NT2/D1 (cell line): ENCODE measurements at regions not wholly inside any gene's neighbourhood (a gene's known extent, or its start where the extent isn't known, plus 50 kb on each side); places are given as distances from the start of the nearest gene placed in this dataset.

Source experiments
- DNase-seq: peaks from one replicate; pipeline ENCODE4 v3.0.0-alpha.2; 2011; ENCODE audit warnings: low read depth, low spot score
- H3K27me3 ChIP-seq: 2 replicates; pipeline ENCODE4 v1.6.0; 2011; ENCODE audit warnings: mild to moderate bottlenecking; ENCODE audit not compliant: insufficient read length, insufficient read depth
- H3K36me3 ChIP-seq: 2 replicates; pipeline ENCODE4 v1.6.1; 2011; ENCODE audit warnings: mild to moderate bottlenecking, low read length, mixed read lengths; ENCODE audit not compliant: insufficient read depth, insufficient read length
- H3K4me1 ChIP-seq: 2 replicates; pipeline ENCODE4 v1.5.1; 2011; ENCODE audit not compliant: insufficient read depth, insufficient read length
- H3K4me3 ChIP-seq: 2 replicates; pipeline ENCODE4 v1.5.1; 2011; ENCODE audit warnings: low read depth; ENCODE audit not compliant: insufficient read length
- H3K9ac ChIP-seq: 2 replicates; pipeline ENCODE4 v1.6.0; 2011; ENCODE audit warnings: low read depth; ENCODE audit not compliant: insufficient read length
- H3K9me3 ChIP-seq: 2 replicates; pipeline ENCODE4 v1.5.1; 2011; ENCODE audit warnings: mild to moderate bottlenecking, low read length; ENCODE audit not compliant: insufficient read depth
- SUZ12 ChIP-seq: IDR thresholded peaks from 2 replicates; pipeline ENCODE4 v1.6.1; 2011; ENCODE audit not compliant: insufficient read length, insufficient read depth; ENCODE audit errors: extremely low read depth
- YY1 ChIP-seq: IDR thresholded peaks from 2 replicates; pipeline ENCODE4 v1.6.1; 2011; ENCODE audit not compliant: insufficient read length, insufficient read depth
- ZNF274 ChIP-seq: IDR thresholded peaks from 2 replicates; pipeline ENCODE4 v1.6.1; 2011; ENCODE audit warnings: mild to moderate bottlenecking, low read depth, low read length

DNA sequence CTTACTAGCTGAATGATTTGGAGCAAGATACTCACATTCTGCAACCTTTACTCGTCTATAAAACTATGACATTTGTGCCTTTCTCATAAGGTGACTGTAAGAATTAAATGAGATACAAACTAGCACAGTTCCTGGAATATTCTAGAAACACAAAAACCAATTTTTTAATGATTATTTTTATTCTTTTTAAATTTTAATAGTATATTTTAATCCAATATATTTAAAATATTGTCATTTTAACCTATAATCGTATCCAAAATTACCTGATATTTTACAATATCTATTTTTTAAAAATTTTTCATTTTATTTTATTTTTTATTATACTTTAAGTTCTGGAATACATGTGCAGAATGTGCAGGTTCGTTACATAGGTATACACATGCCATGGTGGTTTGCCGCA, 238.1 kb downstream of the OLFM4 start:
- H3K4me3 ChIP-seq: no peak overlapping the region
- no peaks in the 10 kb centered on the region for H3K4me1 ChIP-seq
- H3K9me3 ChIP-seq: no peaks in the 10 kb centered on the region
- no peak overlapping the region for H3K9ac ChIP-seq
- no peak for DNase-seq
- TF ChIP-seq ZNF274 (no peak), SUZ12 (no peak), YY1 (no peak)
- H3K36me3 ChIP-seq: no peaks in the 10 kb centered on the region
- H3K27me3 ChIP-seq: no peaks in the 10 kb centered on the region

DNA sequence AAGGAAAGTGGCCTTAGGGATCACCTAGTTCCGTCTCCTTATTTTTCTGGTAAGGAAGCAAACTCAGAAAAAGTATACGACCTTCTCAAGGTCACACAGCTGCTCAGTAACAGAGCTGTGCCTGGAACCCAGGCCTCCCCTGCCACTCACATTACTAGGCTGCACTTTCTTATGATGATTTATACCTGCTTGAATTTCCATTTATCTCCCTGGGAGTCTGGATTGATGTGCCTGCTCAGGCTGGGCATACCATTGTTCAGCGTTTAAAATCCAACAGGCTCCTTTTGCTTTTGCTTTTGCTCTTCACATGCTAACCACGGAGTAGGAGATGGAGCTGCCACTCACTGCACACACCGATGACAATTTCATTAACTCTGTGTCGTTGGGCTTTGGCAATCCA, 241.0 kb downstream of the OLFM4 start:
- TF ChIP-seq ZNF274: no peak
- TF ChIP-seq SUZ12: no peak
- no peak for TF ChIP-seq YY1
- no peaks in the 10 kb centered on the region for H3K4me1 ChIP-seq
- no peaks in the 10 kb centered on the region for H3K9me3 ChIP-seq
- H3K4me3 ChIP-seq: no peak overlapping the region
- H3K9ac ChIP-seq: no peak overlapping the region
- H3K36me3 ChIP-seq: no peaks in the 10 kb centered on the region
- H3K27me3 ChIP-seq: no peaks in the 10 kb centered on the region
- no peak for DNase-seq

DNA sequence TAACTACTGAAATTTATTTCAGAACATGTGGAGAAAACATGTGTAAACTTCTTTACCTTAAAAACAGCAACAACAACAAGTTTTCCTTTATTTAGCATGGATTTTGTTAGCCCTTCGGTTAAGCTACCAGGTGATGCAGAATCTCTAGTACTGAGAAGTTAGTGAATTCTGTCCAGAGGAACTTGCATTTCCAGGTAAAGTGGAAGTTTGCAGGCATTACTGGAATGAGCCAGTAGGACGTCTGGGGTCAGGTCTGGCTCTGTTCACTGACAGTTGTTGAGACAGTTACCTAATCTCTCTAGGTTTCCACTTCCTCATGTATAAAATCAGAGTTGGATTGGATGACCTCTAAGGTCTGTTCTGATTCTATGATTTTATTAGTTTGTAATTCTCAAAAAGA, 244.3 kb downstream of the OLFM4 start:
- no peaks in the 10 kb centered on the region for H3K27me3 ChIP-seq
- no peak for DNase-seq
- no peaks in the 10 kb centered on the region for H3K4me1 ChIP-seq
- no peaks in the 10 kb centered on the region for H3K36me3 ChIP-seq
- no peak overlapping the region for H3K4me3 ChIP-seq
- H3K9ac ChIP-seq: no peak overlapping the region
- H3K9me3 ChIP-seq: no peaks in the 10 kb centered on the region
- TF ChIP-seq SUZ12 (no peak), ZNF274 (no peak), YY1 (no peak)

DNA sequence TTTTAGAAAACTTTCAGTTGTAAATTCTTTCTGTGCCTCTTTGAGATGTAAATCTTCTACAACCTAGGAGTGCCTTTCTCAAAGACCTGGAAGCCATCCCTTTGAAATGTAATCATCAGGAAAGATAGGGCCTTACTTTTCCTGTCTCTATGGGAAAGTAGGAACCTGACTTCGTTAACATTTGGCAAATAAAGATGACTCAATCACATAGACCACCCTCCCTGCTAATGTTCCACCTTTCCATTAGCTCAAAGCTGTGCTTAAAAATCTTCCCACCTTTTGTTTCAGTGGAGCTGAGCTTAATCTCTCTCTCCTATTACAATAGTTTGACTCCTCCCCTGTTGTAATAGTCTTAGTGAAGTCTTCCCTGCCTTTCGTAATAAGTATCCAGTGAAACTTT, 247.7 kb downstream of the OLFM4 start:
- no peaks in the 10 kb centered on the region for H3K27me3 ChIP-seq
- no peak overlapping the region for H3K4me3 ChIP-seq
- TF ChIP-seq SUZ12: no peak
- TF ChIP-seq ZNF274: no peak
- TF ChIP-seq YY1: no peak
- H3K4me1 ChIP-seq: no peaks in the 10 kb centered on the region
- peak; percentile 66 for DNase-seq
- H3K36me3 ChIP-seq: no peaks in the 10 kb centered on the region
- no peaks in the 10 kb centered on the region; the same call in 1 of the 2 replicates for H3K9me3 ChIP-seq
- no peak overlapping the region for H3K9ac ChIP-seq

DNA sequence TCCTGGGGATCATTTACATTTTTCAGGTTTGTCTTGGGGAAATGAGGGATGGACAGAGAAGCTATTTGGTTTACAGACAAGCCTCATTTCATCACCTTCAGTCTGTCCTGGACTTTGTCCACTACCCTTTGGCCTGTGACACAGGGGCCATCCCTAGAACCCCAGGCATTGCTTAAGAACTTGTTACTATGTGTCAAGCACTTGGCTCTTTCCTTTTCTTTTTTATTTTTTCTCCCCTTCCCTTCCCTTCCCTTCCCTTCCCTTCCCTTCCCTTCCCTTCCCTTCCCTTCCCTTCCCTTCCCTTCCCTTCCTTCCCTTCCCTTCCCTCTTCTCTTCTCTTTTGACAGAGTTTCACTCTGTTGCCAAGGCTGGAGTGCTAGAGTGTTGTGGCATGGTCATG, 253.1 kb downstream of the OLFM4 start:
- no peaks in the 10 kb centered on the region for H3K27me3 ChIP-seq
- no peak for DNase-seq

DNA sequence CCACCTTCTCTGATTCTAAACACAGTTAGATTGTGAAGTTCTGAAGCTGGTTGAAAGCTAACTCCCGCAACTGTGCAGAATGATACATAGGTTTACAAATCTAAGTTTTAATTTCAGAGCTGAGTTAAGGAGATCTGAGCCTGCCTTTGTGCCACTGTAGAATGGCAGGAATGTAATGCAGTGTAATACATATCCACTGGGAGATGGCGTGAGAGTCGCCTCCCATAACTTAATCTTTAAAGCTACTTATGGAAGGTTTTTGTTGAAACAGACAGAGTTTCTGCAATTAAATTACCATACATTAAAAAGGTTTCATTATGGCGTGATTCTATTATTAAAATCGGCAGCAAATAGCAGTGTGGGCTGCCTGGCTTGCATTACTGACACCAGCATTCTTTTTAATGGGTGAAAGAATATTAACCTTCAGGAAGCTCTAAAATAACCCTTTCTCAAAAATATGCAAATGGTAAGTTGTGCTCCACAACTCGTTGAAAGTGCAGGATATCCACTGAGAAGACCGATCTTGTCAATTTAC, 257.4 kb downstream of the OLFM4 start:
- TF ChIP-seq YY1 (no peak), SUZ12 (no peak), ZNF274 (no peak)

More for the DNA sequence above, 253.1 kb downstream of the OLFM4 start:
- Histone ChIP-seq H3K9me3 (no peaks in the 10 kb centered on the region; the same call in 1 of the 2 replicates), H3K4me1 (no peaks in the 10 kb centered on the region), H3K4me3 (no peak overlapping the region), H3K36me3 (no peaks in the 10 kb centered on the region), H3K9ac (no peak overlapping the region)
- no peak for TF ChIP-seq ZNF274
- TF ChIP-seq YY1: no peak
- TF ChIP-seq SUZ12: no peak

DNA sequence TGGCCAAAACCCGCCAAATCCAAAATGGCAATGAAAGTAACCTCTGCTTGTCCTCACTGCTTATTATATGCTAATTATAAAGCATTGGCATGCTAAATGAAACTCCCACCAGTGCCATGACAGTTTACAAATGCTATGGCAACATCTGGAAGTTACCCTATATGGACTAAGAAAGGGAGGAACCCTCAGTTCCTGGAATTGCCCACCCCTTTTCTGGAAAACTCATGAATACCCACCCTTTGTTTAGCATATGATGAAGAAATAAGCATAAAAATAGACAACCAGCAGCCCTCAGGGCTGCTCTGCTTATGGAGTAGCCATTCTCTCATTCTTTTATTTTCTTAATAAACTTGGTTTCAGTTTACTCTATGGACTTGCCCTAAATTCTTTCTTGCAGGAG, 269.8 kb downstream of the OLFM4 start:
- Histone ChIP-seq H3K4me1 (no peaks in the 10 kb centered on the region), H3K4me3 (no peak overlapping the region), H3K36me3 (no peaks in the 10 kb centered on the region), H3K9me3 (no peaks in the 10 kb centered on the region), H3K27me3 (no peaks in the 10 kb centered on the region), H3K9ac (no peak overlapping the region)
- TF ChIP-seq YY1 (no peak), SUZ12 (no peak), ZNF274 (no peak)
- DNase-seq: no peak

More for the DNA sequence above, 257.4 kb downstream of the OLFM4 start:
- H3K4me1 ChIP-seq: no peaks in the 10 kb centered on the region
- no peak overlapping the region for H3K4me3 ChIP-seq
- H3K9ac ChIP-seq: no peak overlapping the region
- DNase-seq: no peak
- H3K27me3 ChIP-seq: no peaks in the 10 kb centered on the region
- H3K36me3 ChIP-seq: no peaks in the 10 kb centered on the region
- no peaks in the 10 kb centered on the region; the same call in 1 of the 2 replicates for H3K9me3 ChIP-seq
